ENCODE measurements at regions not wholly inside any gene's neighbourhood (a gene's known extent, or its start where the extent isn't known, plus 50 kb on each side); places are given as distances from the start of the nearest gene placed in this dataset.

GRCh38 chr12:91786499-91787272, 359.0 kb downstream of the BTG1 start:
- no peak for TF ChIP-seq CTCF (IDR thresholded peaks at IDR 0.05; ENCODE audit: poor library complexity)
- TF ChIP-seq EZH2phosphoT487 (IDR thresholded peaks at IDR 0.05; ENCODE audit: low read depth, severe bottlenecking, unreplicated experiment), result no peak

All from hepatocyte (in vitro differentiated cells).